HG03342 (cell line): ENCODE measurements at regions not wholly inside any gene's neighbourhood (a gene's known extent, or its start where the extent isn't known, plus 50 kb on each side); places are given as distances from the start of the nearest gene placed in this dataset.
"Not testable (repeated sequence)": the region's sequence is repeated elsewhere in the genome, so short reads cannot be mapped to it uniquely, and the experiment has no call there.

Source experiments
- ATAC-seq: cut with Tn5 transposase; IDR thresholded peaks from one replicate; pipeline ENCODE4 v1.9.1; 2021; ENCODE audit warnings: mild to moderate bottlenecking, moderate library complexity; ENCODE audit not compliant: unreplicated experiment

GRCh38 chr2:22035361-22035830 lies 911.6 kb downstream of the TDRD15 start:
- no peak for ATAC-seq

- no peak for ATAC-seq
Measured at GRCh38 chr2:22037274-22037673, 913.5 kb downstream of the TDRD15 start.

GRCh38 chr2:22043784-22044183 lies 920.0 kb downstream of the TDRD15 start:
- ATAC-seq: no peak

GRCh38 chr2:22055784-22056620 lies 932.2 kb downstream of the TDRD15 start:
- ATAC-seq: no peak

GRCh38 chr2:22056621-22057132 lies 932.9 kb downstream of the TDRD15 start:
- no peak for ATAC-seq

GRCh38 chr2:22062679-22063078 lies 938.9 kb downstream of the TDRD15 start:
- ATAC-seq: no peak

- ATAC-seq: no peak
Measured at GRCh38 chr2:22076454-22076853, 952.7 kb downstream of the TDRD15 start.

- ATAC-seq: no peak
Measured at GRCh38 chr2:22078701-22079100, 954.9 kb downstream of the TDRD15 start.

GRCh38 chr2:22079583-22079982 lies 955.8 kb downstream of the TDRD15 start:
- ATAC-seq: no peak

GRCh38 chr2:22086726-22087125 lies 963.0 kb downstream of the TDRD15 start:
- ATAC-seq: no peak

- ATAC-seq: not testable (repeated sequence)
Measured at GRCh38 chr2:22103617-22104016, 979.8 kb downstream of the TDRD15 start.

GRCh38 chr2:22110244-22110651 lies 986.5 kb downstream of the TDRD15 start:
- no peak for ATAC-seq

- no peak for ATAC-seq
Measured at GRCh38 chr2:22124003-22124402, 1000.2 kb downstream of the TDRD15 start.

- ATAC-seq: no peak
Measured at GRCh38 chr2:22126106-22126505, 1002.3 kb downstream of the TDRD15 start.

- no peak for ATAC-seq
Measured at GRCh38 chr2:22126978-22127377, 1003.2 kb downstream of the TDRD15 start.

- ATAC-seq: no peak
Measured at GRCh38 chr2:22134421-22134820, 1010.7 kb downstream of the TDRD15 start.

GRCh38 chr2:22136446-22136845 lies 1012.7 kb downstream of the TDRD15 start:
- no peak for ATAC-seq

GRCh38 chr2:22143840-22144239 lies 1020.1 kb downstream of the TDRD15 start:
- ATAC-seq: no peak

GRCh38 chr2:22153931-22154613 lies 1030.3 kb downstream of the TDRD15 start:
- no peak for ATAC-seq

GRCh38 chr2:22156661-22157060 lies 1032.9 kb downstream of the TDRD15 start:
- ATAC-seq: not testable (repeated sequence)

- no peak for ATAC-seq
Measured at GRCh38 chr2:22167256-22167655, 1043.5 kb downstream of the TDRD15 start.

- no peak for ATAC-seq
Measured at GRCh38 chr2:22175003-22175402, 1051.2 kb downstream of the TDRD15 start.
